ENCODE measurements at regions not wholly inside any gene's neighbourhood (a gene's known extent, or its start where the extent isn't known, plus 50 kb on each side); places are given as distances from the start of the nearest gene placed in this dataset.

GRCh38 chr5:3997670-3998069 lies 402.0 kb downstream of the IRX1 start:
- TF ChIP-seq POLR2AphosphoS5 (IDR thresholded peaks at IDR 0.05; ENCODE audit: low read depth, low read length) (no peak), FOXP2 (optimal IDR thresholded peaks at IDR 0.05; ENCODE audit: borderline replicate concordance, extremely low read depth, extremely low read length, insufficient read depth) (no peak)

Measured in PFSK-1 (cell line).